Neural progenitor cell (in vitro differentiated cells): ENCODE measurements at regions not wholly inside any gene's neighbourhood (a gene's known extent, or its start where the extent isn't known, plus 50 kb on each side); places are given as distances from the start of the nearest gene placed in this dataset.

Experiments
- DNase-seq: peaks from one replicate; pipeline ENCODE4 v3.0.0-alpha.2; 2016; ENCODE audit warnings: low spot score
- H2AFZ ChIP-seq: fragments of 200-600 bp; sonication (generic); replicated peaks from 2 replicates; pipeline ENCODE4 v1.6.1; 2016; ENCODE audit warnings: antibody characterized with exemption
- H3F3A ChIP-seq: fragments of 200-600 bp; sonication (generic); 2 replicates; pipeline ENCODE4 v1.6.1; 2016; ENCODE audit warnings: antibody characterized with exemption, low read depth
- H3K27ac ChIP-seq: fragments of 200-600 bp; sonication (generic); 2 replicates; pipeline ENCODE4 v1.5.1; 2016; ENCODE audit warnings: mild to moderate bottlenecking
- H3K27me3 ChIP-seq: fragments of 200-600 bp; sonication (generic); 2 replicates; pipeline ENCODE4 v1.6.1; 2016; ENCODE audit warnings: mild to moderate bottlenecking, moderate library complexity
- H3K36me3 ChIP-seq: fragments of 200-600 bp; sonication (generic); 2 replicates; pipeline ENCODE4 v1.5.1; 2016
- H3K4me1 ChIP-seq: fragments of 200-600 bp; sonication (generic); 2 replicates; pipeline ENCODE4 v1.6.1; 2016; ENCODE audit warnings: mixed run types
- H3K4me2 ChIP-seq: fragments of 200-600 bp; sonication (generic); 2 replicates; pipeline ENCODE4 v1.6.1; 2016
- H3K4me3 ChIP-seq: fragments of 200-600 bp; sonication (generic); 2 replicates; pipeline ENCODE4 v1.5.1; 2016
- H3K79me2 ChIP-seq: fragments of 200-600 bp; sonication (generic); 2 replicates; pipeline ENCODE4 v1.6.1; 2016; ENCODE audit warnings: low read depth
- H3K9ac ChIP-seq: fragments of 200-600 bp; sonication (generic); 2 replicates; pipeline ENCODE4 v1.6.1; 2016
- H3K9me3 ChIP-seq: fragments of 200-600 bp; sonication (generic); 2 replicates; pipeline ENCODE4 v1.5.1; 2016; ENCODE audit warnings: low read depth
- H4K20me1 ChIP-seq: fragments of 200-600 bp; sonication (generic); 2 replicates; pipeline ENCODE4 v1.6.1; 2016; ENCODE audit warnings: low read depth
- H3K27ac Mint-ChIP-seq: 3 replicates; pipeline ENCODE4 v1.8.0; 2021; ENCODE audit warnings: mixed read lengths
- H3K27me3 Mint-ChIP-seq: 2 replicates; pipeline ENCODE4 v1.8.0; 2022; ENCODE audit warnings: low read depth, mild to moderate bottlenecking, inconsistent platforms, moderate library complexity, mixed read lengths; ENCODE audit not compliant: insufficient read depth
- H3K36me3 Mint-ChIP-seq: 3 replicates; pipeline ENCODE4 v1.8.0; 2021; ENCODE audit warnings: mixed read lengths
- H3K4me1 Mint-ChIP-seq: 3 replicates; pipeline ENCODE4 v1.8.0; 2021; ENCODE audit warnings: mixed read lengths
- H3K4me3 Mint-ChIP-seq: 3 replicates; pipeline ENCODE4 v1.8.0; 2021; ENCODE audit warnings: mild to moderate bottlenecking, moderate library complexity, mixed read lengths
- H3K9me3 Mint-ChIP-seq: 3 replicates; pipeline ENCODE4 v1.8.0; 2020; ENCODE audit warnings: mixed read lengths
- EZH2 ChIP-seq: fragments of 200-600 bp; sonication (generic); IDR thresholded peaks from 2 replicates; pipeline ENCODE4 v1.6.1; 2017; ENCODE audit warnings: antibody characterized with exemption, mild to moderate bottlenecking, moderate library complexity
- EZH2phosphoT487 ChIP-seq: fragments of 200-600 bp; sonication (generic); IDR thresholded peaks from 2 replicates; pipeline ENCODE4 v1.6.1; 2017; ENCODE audit warnings: antibody characterized with exemption
- TF ChIP-seq, protein P1 (sequence below): fragments of 200-600 bp; sonication (generic); IDR thresholded peaks from 2 replicates; pipeline ENCODE4 v1.5.1; 2017; ENCODE audit warnings: antibody characterized with exemption, mild to moderate bottlenecking

DNA sequence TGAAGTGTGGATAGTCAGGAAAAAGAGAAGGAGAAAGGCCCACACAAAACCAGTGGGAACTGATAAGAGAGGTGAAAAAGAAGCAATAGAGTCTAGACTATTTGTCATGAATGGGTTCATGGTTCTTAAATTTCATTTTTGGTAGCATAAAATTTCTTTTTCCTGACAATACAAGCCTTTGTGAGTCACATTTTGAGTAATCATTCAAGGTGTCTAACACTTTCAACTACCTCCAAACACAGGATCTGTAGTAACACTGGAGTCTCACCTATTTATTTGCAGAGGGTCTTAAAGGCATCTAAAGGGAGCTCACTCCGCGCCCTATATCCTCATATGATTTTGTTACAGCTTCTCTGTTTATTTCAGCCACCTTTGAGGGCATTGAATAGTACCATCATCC is 96.0 kb downstream of the SAMD9 start:
- H2AFZ ChIP-seq = no peak overlapping the region
- Mint-ChIP-seq H3K4me3 (no peak overlapping the region), H3K4me1 (peaks cover 10% of the 10 kb centered on the region), H3K9me3 (peaks cover 4% of the 10 kb centered on the region), H3K27me3 (peaks cover 2% of the 10 kb centered on the region), H3K27ac (no peak overlapping the region), H3K36me3 (no peaks in the 10 kb centered on the region)
- no peaks in the 10 kb centered on the region for H3K27me3 ChIP-seq
- H3K36me3 ChIP-seq = no peaks in the 10 kb centered on the region
- no peak overlapping the region for H3K9ac ChIP-seq
- no peak for DNase-seq
- H3K79me2 ChIP-seq = no peaks in the 10 kb centered on the region
- H4K20me1 ChIP-seq = no peaks in the 10 kb centered on the region
- H3K4me2 ChIP-seq = no peak overlapping the region
- H3K9me3 ChIP-seq = no peaks in the 10 kb centered on the region
- H3K4me1 ChIP-seq = peaks cover under 1% of the 10 kb centered on the region
- no peaks in the 10 kb centered on the region for H3F3A ChIP-seq
- no peak overlapping the region for H3K27ac ChIP-seq
- H3K4me3 ChIP-seq = no peak overlapping the region
- TF ChIP-seq EZH2 (no peak), EZH2phosphoT487 (no peak)
- TF ChIP-seq, protein P1, sequence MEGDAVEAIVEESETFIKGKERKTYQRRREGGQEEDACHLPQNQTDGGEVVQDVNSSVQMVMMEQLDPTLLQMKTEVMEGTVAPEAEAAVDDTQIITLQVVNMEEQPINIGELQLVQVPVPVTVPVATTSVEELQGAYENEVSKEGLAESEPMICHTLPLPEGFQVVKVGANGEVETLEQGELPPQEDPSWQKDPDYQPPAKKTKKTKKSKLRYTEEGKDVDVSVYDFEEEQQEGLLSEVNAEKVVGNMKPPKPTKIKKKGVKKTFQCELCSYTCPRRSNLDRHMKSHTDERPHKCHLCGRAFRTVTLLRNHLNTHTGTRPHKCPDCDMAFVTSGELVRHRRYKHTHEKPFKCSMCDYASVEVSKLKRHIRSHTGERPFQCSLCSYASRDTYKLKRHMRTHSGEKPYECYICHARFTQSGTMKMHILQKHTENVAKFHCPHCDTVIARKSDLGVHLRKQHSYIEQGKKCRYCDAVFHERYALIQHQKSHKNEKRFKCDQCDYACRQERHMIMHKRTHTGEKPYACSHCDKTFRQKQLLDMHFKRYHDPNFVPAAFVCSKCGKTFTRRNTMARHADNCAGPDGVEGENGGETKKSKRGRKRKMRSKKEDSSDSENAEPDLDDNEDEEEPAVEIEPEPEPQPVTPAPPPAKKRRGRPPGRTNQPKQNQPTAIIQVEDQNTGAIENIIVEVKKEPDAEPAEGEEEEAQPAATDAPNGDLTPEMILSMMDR = no peak

DNA sequence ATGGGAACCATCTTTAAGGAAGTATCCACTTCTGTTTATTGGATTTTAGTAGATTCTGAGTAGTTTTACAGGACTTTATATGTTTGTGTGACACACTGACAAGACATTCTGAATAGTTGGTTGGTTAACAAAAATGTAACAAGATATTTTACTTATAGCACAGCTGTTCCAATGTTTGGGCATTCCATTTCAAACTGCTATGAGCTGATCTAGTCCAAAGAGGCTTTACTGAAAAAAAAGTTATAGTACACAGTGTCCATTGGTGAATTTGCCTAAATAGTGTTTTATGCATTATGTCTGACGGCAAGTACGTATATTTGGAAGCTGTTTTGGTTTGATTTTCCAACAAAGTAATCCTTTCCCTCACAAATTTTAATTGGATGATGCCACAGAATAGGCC is 99.1 kb downstream of the SAMD9 start:
- Mint-ChIP-seq H3K4me3 (no peak overlapping the region), H3K27me3 (peaks cover 2% of the 10 kb centered on the region), H3K9me3 (peaks cover 2% of the 10 kb centered on the region), H3K36me3 (no peaks in the 10 kb centered on the region), H3K4me1 (peaks cover 38% of the 10 kb centered on the region), H3K27ac (no peak overlapping the region)
- Histone ChIP-seq H3K79me2 (no peaks in the 10 kb centered on the region), H3K9me3 (no peaks in the 10 kb centered on the region), H4K20me1 (no peaks in the 10 kb centered on the region), H3K9ac (no peak overlapping the region), H3K36me3 (no peaks in the 10 kb centered on the region), H3K4me3 (no peak overlapping the region), H3F3A (no peaks in the 10 kb centered on the region), H3K4me1 (peaks cover 10% of the 10 kb centered on the region), H3K27ac (no peak overlapping the region), H2AFZ (no peak overlapping the region), H3K27me3 (no peaks in the 10 kb centered on the region), H3K4me2 (no peak overlapping the region)
- TF ChIP-seq EZH2phosphoT487 (no peak), EZH2 (no peak)
- TF ChIP-seq, protein P1 = no peak
- DNase-seq = no peak

DNA sequence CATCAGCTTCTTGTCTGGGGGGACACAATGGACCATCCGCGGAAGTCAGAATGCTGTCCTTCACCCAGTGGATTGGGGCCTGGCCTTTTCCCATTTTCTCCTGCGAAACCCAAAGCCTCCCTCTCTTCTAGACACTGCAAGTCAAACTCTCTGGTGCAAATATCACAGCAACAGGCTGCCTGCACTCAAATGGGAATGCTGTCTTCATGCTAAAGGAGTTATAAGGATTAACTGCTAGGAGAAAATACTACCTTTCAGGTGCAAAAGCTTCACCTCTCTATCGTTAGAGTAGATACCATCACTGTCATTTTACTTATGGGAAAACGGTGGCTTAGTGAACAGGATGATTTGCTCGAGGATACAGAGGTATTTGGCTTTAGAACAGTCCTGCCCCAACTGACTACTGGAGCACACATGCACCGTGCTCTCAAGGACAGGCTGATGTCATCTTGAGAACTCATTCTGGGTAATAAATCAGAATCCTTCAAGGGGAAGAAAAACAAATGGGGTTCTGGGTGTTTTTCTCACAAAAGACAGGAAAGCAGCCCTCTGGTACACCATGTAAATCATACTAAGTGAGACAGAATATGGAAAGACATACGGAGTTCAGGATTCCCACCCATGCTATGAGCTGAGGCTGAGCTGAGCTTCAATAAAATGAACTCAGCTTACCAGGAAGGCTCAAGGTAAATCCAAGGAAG is 100.9 kb downstream of the SAMD9 start:
- Mint-ChIP-seq H3K27ac (peak overlapping the region; percentile 81), H3K4me3 (no peak overlapping the region), H3K4me1 (peaks cover 40% of the 10 kb centered on the region), H3K27me3 (peaks cover 2% of the 10 kb centered on the region), H3K9me3 (peaks cover 2% of the 10 kb centered on the region), H3K36me3 (no peaks in the 10 kb centered on the region)
- no peaks in the 10 kb centered on the region for H3K79me2 ChIP-seq
- no peak overlapping the region for H3K27ac ChIP-seq
- no peaks in the 10 kb centered on the region for H3K36me3 ChIP-seq
- no peaks in the 10 kb centered on the region for H3K27me3 ChIP-seq
- H4K20me1 ChIP-seq = no peaks in the 10 kb centered on the region
- H2AFZ ChIP-seq = peak overlapping the region; percentile 92
- H3K9me3 ChIP-seq = no peaks in the 10 kb centered on the region
- no peak overlapping the region for H3K9ac ChIP-seq
- no peak for DNase-seq
- no peak overlapping the region for H3K4me2 ChIP-seq
- no peaks in the 10 kb centered on the region for H3F3A ChIP-seq
- H3K4me1 ChIP-seq = peaks cover 10% of the 10 kb centered on the region
- H3K4me3 ChIP-seq = no peak overlapping the region
- TF ChIP-seq EZH2phosphoT487 = no peak
- TF ChIP-seq, protein P1 = no peak
- TF ChIP-seq EZH2 = no peak
